SK-N-SH treated with all-trans-retinoic acid at 6 μM for 48 hours (cell line): ENCODE measurements at regions not wholly inside any gene's neighbourhood (a gene's known extent, or its start where the extent isn't known, plus 50 kb on each side); places are given as distances from the start of the nearest gene placed in this dataset.

ENCODE experiments used
- ARNTL ChIP-seq: fragments of 450-650 bp; formaldehyde crosslinking; IDR thresholded peaks from 2 replicates; pipeline ENCODE4 v1.5.0; 2020; ENCODE audit warnings: low read depth, mild to moderate bottlenecking, moderate library complexity, borderline replicate concordance
- ESRRG ChIP-seq: fragments of 250-450 bp; sonication (Bioruptor Pico); IDR thresholded peaks from 2 replicates; pipeline ENCODE4 v1.6.1; 2021; ENCODE audit warnings: mild to moderate bottlenecking
- OSR1 ChIP-seq: fragments of 250-450 bp; sonication (Bioruptor Pico); IDR thresholded peaks from 2 replicates; pipeline ENCODE4 v1.8.0; 2022; ENCODE audit warnings: moderate library complexity, mild to moderate bottlenecking, inconsistent platforms
- PATZ1 ChIP-seq: fragments of 250-450 bp; sonication (Bioruptor Pico); IDR thresholded peaks from 2 replicates; pipeline ENCODE4 v1.8.0; 2020; ENCODE audit warnings: mild to moderate bottlenecking, moderate library complexity, borderline replicate concordance
- PPARA ChIP-seq: fragments of 250-450 bp; sonication (Bioruptor Pico); IDR thresholded peaks from 2 replicates; pipeline ENCODE4 v1.5.0; 2020; ENCODE audit warnings: mild to moderate bottlenecking, borderline replicate concordance
- SNAI2 ChIP-seq: fragments of 250-450 bp; sonication (Bioruptor Pico); IDR thresholded peaks from 2 replicates; pipeline ENCODE4 v1.5.0; 2020; ENCODE audit warnings: mild to moderate bottlenecking, moderate library complexity
- TCF4 ChIP-seq: fragments of 250-450 bp; sonication (Bioruptor Pico); IDR thresholded peaks from 2 replicates; pipeline ENCODE4 v1.8.0; 2021; ENCODE audit warnings: mild to moderate bottlenecking, moderate library complexity, borderline replicate concordance
- ZC3H10 ChIP-seq: fragments of 250-450 bp; sonication (Bioruptor Pico); IDR thresholded peaks from 2 replicates; pipeline ENCODE4 v1.5.1; 2021; ENCODE audit warnings: mild to moderate bottlenecking, moderate library complexity
- ZFP3 ChIP-seq: fragments of 250-450 bp; sonication (Bioruptor Pico); IDR thresholded peaks from 2 replicates; pipeline ENCODE4 v1.5.0; 2020; ENCODE audit warnings: mild to moderate bottlenecking, moderate library complexity
- ZFP30 ChIP-seq: fragments of 450-650 bp; formaldehyde crosslinking; IDR thresholded peaks from 2 replicates; pipeline ENCODE4 v1.5.0; 2022; ENCODE audit warnings: mild to moderate bottlenecking, moderate library complexity
- ZNF565 ChIP-seq: fragments of 450-650 bp; formaldehyde crosslinking; conservative IDR thresholded peaks from 2 replicates; pipeline ENCODE4 v1.5.0; 2020; ENCODE audit warnings: low read depth, mild to moderate bottlenecking, moderate library complexity
- TF ChIP-seq, protein P1 (sequence below): fragments of 250-450 bp; sonication (Bioruptor Pico); IDR thresholded peaks from 2 replicates; pipeline ENCODE4 v1.5.1; 2020; ENCODE audit warnings: low read depth, mild to moderate bottlenecking, moderate library complexity
- TF ChIP-seq, protein P2 (sequence below): fragments of 250-450 bp; sonication (Bioruptor Pico); IDR thresholded peaks from 2 replicates; pipeline ENCODE4 v1.5.0; 2020; ENCODE audit warnings: mild to moderate bottlenecking, moderate library complexity
- TF ChIP-seq, protein P3 (sequence below): fragments of 250-450 bp; sonication (Bioruptor Pico); IDR thresholded peaks from 2 replicates; pipeline ENCODE4 v1.5.1; 2021; ENCODE audit warnings: mild to moderate bottlenecking, moderate library complexity

DNA sequence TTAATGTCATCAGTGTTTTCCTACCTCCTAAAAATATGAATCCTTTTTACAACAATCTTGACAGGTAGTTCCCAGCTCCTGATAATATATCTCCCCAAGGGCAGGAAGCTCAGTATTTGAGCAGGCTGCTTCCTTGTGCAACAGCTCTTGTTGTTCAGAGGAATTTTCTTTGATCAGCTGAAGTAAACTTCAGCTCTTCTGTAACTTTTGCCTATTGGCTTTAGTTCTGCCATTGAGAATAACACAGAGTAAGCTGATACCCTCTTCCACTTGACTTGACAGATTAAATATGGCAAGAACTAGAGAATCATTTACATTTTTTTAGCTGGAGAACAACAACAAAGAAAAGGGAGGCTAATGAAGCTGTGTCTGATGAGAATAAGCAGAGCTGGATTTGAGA lies 75.2 kb downstream of the LUZP4 start:
- TF ChIP-seq ZFP3 (CRISPR knock-in tag) (no peak), ARNTL (no peak), ESRRG (no peak), SNAI2 (CRISPR knock-in tag) (no peak), ZNF565 (CRISPR knock-in tag) (no peak), ZC3H10 (no peak), PATZ1 (CRISPR knock-in tag) (no peak), ZFP30 (no peak), TCF4 (CRISPR knock-in tag) (no peak), OSR1 (CRISPR knock-in tag) (no peak), PPARA (CRISPR knock-in tag) (no peak)
- TF ChIP-seq, protein P1, sequence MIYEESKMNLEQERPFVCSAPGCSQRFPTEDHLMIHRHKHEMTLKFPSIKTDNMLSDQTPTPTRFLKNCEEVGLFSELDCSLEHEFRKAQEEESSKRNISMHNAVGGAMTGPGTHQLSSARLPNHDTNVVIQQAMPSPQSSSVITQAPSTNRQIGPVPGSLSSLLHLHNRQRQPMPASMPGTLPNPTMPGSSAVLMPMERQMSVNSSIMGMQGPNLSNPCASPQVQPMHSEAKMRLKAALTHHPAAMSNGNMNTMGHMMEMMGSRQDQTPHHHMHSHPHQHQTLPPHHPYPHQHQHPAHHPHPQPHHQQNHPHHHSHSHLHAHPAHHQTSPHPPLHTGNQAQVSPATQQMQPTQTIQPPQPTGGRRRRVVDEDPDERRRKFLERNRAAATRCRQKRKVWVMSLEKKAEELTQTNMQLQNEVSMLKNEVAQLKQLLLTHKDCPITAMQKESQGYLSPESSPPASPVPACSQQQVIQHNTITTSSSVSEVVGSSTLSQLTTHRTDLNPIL (CRISPR knock-in tag): no peak
- TF ChIP-seq, protein P2, sequence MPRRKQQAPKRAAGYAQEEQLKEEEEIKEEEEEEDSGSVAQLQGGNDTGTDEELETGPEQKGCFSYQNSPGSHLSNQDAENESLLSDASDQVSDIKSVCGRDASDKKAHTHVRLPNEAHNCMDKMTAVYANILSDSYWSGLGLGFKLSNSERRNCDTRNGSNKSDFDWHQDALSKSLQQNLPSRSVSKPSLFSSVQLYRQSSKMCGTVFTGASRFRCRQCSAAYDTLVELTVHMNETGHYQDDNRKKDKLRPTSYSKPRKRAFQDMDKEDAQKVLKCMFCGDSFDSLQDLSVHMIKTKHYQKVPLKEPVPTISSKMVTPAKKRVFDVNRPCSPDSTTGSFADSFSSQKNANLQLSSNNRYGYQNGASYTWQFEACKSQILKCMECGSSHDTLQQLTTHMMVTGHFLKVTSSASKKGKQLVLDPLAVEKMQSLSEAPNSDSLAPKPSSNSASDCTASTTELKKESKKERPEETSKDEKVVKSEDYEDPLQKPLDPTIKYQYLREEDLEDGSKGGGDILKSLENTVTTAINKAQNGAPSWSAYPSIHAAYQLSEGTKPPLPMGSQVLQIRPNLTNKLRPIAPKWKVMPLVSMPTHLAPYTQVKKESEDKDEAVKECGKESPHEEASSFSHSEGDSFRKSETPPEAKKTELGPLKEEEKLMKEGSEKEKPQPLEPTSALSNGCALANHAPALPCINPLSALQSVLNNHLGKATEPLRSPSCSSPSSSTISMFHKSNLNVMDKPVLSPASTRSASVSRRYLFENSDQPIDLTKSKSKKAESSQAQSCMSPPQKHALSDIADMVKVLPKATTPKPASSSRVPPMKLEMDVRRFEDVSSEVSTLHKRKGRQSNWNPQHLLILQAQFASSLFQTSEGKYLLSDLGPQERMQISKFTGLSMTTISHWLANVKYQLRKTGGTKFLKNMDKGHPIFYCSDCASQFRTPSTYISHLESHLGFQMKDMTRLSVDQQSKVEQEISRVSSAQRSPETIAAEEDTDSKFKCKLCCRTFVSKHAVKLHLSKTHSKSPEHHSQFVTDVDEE (CRISPR knock-in tag): no peak
- TF ChIP-seq, protein P3, sequence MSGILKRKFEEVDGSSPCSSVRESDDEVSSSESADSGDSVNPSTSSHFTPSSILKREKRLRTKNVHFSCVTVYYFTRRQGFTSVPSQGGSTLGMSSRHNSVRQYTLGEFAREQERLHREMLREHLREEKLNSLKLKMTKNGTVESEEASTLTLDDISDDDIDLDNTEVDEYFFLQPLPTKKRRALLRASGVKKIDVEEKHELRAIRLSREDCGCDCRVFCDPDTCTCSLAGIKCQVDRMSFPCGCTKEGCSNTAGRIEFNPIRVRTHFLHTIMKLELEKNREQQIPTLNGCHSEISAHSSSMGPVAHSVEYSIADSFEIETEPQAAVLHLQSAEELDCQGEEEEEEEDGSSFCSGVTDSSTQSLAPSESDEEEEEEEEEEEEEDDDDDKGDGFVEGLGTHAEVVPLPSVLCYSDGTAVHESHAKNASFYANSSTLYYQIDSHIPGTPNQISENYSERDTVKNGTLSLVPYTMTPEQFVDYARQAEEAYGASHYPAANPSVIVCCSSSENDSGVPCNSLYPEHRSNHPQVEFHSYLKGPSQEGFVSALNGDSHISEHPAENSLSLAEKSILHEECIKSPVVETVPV (CRISPR knock-in tag): no peak
